OCI-LY1 (cell line): ENCODE measurements at regions not wholly inside any gene's neighbourhood (a gene's known extent, or its start where the extent isn't known, plus 50 kb on each side); places are given as distances from the start of the nearest gene placed in this dataset.

ENCODE experiments used
- H2AFZ ChIP-seq: fragments of 200-600 bp; sonication (generic), shearing (Covaris generic); 2 replicates; pipeline ENCODE4 v1.6.0; 2014; ENCODE audit warnings: antibody characterized with exemption, mild to moderate bottlenecking, low read length
- H3F3A ChIP-seq: fragments of 200-600 bp; sonication (generic), shearing (Covaris generic); 2 replicates; pipeline ENCODE4 v1.6.0; 2014; ENCODE audit warnings: mild to moderate bottlenecking, antibody characterized with exemption, low read length, moderate library complexity; ENCODE audit not compliant: insufficient read depth
- H3K27ac ChIP-seq: fragments of 200-600 bp; sonication (generic); 2 replicates; pipeline ENCODE4 v1.5.1; 2014; ENCODE audit warnings: low read length, mixed run types, mild to moderate bottlenecking, low read depth; ENCODE audit not compliant: poor library complexity, severe bottlenecking
- H3K27me3 ChIP-seq: fragments of 200-600 bp; sonication (generic); 2 replicates; pipeline ENCODE4 v1.6.0; 2014; ENCODE audit warnings: antibody characterized with exemption, mild to moderate bottlenecking, low read length, moderate library complexity; ENCODE audit not compliant: insufficient read depth
- H3K36me3 ChIP-seq: fragments of 200-600 bp; sonication (generic); 2 replicates; pipeline ENCODE4 v1.6.1; 2014; ENCODE audit warnings: mild to moderate bottlenecking, antibody characterized with exemption, low read length, moderate library complexity, mixed read lengths; ENCODE audit not compliant: insufficient read depth
- H3K4me1 ChIP-seq: fragments of 200-600 bp; sonication (generic); 2 replicates; pipeline ENCODE4 v1.5.1; 2014; ENCODE audit warnings: mild to moderate bottlenecking, low read length, moderate library complexity; ENCODE audit not compliant: insufficient read depth, severe bottlenecking
- H3K4me2 ChIP-seq: fragments of 200-600 bp; sonication (generic), shearing (Covaris generic); 2 replicates; pipeline ENCODE4 v1.6.1; 2014; ENCODE audit warnings: low read length
- H3K4me3 ChIP-seq: fragments of 200-600 bp; sonication (generic); 2 replicates; pipeline ENCODE4 v1.5.1; 2014; ENCODE audit warnings: low read length, low read depth, mild to moderate bottlenecking, mixed read lengths; ENCODE audit not compliant: poor library complexity, severe bottlenecking
- H3K79me2 ChIP-seq: fragments of 200-600 bp; shearing (Covaris generic); 2 replicates; pipeline ENCODE4 v1.6.1; 2016; ENCODE audit warnings: mixed run types, low read length, mixed read lengths; ENCODE audit not compliant: insufficient read depth
- H3K9ac ChIP-seq: fragments of 200-600 bp; sonication (generic), shearing (Covaris generic); 2 replicates; pipeline ENCODE4 v1.6.1; 2014; ENCODE audit warnings: mild to moderate bottlenecking, low read length, mixed read lengths
- H3K9me2 ChIP-seq: fragments of 200-600 bp; sonication (generic), shearing (Covaris generic); 2 replicates; pipeline ENCODE4 v1.6.1; 2014; ENCODE audit warnings: low read depth, mild to moderate bottlenecking, low read length, mixed read lengths
- H3K9me3 ChIP-seq: fragments of 200-600 bp; shearing (Covaris generic); 2 replicates; pipeline ENCODE4 v1.6.1; 2014; ENCODE audit warnings: low read length, mixed read lengths
- H4K20me1 ChIP-seq: fragments of 200-600 bp; sonication (generic), shearing (Covaris generic); 2 replicates; pipeline ENCODE4 v1.6.0; 2016; ENCODE audit warnings: mild to moderate bottlenecking, low read length; ENCODE audit not compliant: insufficient read depth
- CTCF ChIP-seq: fragments of 200-600 bp; sonication (generic), shearing (Covaris generic); IDR thresholded peaks from 2 replicates; pipeline ENCODE4 v1.5.1; 2017; ENCODE audit warnings: mild to moderate bottlenecking, antibody characterized with exemption, low read length, moderate library complexity, mixed read lengths
- EZH2 ChIP-seq: fragments of 200-600 bp; sonication (generic), shearing (Covaris generic); IDR thresholded peaks from 2 replicates; pipeline ENCODE4 v1.8.0; 2017; ENCODE audit warnings: borderline replicate concordance, mixed run types, mild to moderate bottlenecking, antibody characterized with exemption, low read length, moderate library complexity, mixed read lengths

GRCh38 chr3:118433825-118434224 lies 600.8 kb downstream of the IGSF11 start:
- Histone ChIP-seq H3K9ac (no peak overlapping the region), H2AFZ (no peak overlapping the region), H3K4me2 (no peak overlapping the region), H3K79me2 (no peaks in the 10 kb centered on the region), H3K4me3 (no peak overlapping the region), H3K27me3 (no peaks in the 10 kb centered on the region), H3F3A (no peaks in the 10 kb centered on the region), H3K36me3 (no peaks in the 10 kb centered on the region), H3K4me1 (no peaks in the 10 kb centered on the region), H3K9me2 (no peaks in the 10 kb centered on the region), H4K20me1 (no peaks in the 10 kb centered on the region), H3K9me3 (no peaks in the 10 kb centered on the region), H3K27ac (no peak overlapping the region)
- no peak for TF ChIP-seq EZH2
- TF ChIP-seq CTCF = no peak

DNA sequence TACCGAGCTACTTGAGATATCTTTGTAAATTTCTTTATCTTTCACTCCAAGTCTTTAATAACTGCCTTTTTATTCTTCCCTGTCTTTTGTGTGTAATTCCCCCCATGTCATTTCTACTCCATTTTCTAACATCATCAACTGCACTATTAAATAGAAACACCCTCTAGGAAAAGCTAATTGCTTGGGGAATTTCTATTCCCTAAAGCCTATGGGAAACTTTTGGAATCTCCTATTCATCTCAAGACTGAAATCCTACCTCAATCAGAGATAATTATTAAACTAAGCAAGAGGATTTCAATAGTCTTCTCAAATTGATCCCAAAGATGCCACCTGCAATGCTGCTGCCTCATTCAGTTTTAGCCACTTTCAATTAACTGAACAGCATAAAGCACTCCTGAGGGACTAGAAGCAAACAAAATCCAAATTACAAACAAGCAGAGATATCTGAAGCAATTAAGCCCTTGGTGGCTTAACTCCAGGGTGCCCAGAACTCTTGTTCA lies 598.7 kb downstream of the IGSF11 start:
- Histone ChIP-seq H3K9ac (no peak overlapping the region), H3K27me3 (no peaks in the 10 kb centered on the region), H3K27ac (no peak overlapping the region), H3F3A (no peaks in the 10 kb centered on the region), H3K4me1 (no peaks in the 10 kb centered on the region), H3K36me3 (no peaks in the 10 kb centered on the region), H2AFZ (no peak overlapping the region), H3K4me2 (no peak overlapping the region), H3K9me2 (no peaks in the 10 kb centered on the region), H3K9me3 (no peaks in the 10 kb centered on the region), H3K4me3 (no peak overlapping the region), H3K79me2 (no peaks in the 10 kb centered on the region), H4K20me1 (no peaks in the 10 kb centered on the region)
- no peak for TF ChIP-seq EZH2
- TF ChIP-seq CTCF = no peak

GRCh38 chr3:118436697-118437262 lies 597.9 kb downstream of the IGSF11 start:
- no peak for TF ChIP-seq EZH2
- no peak for TF ChIP-seq CTCF
- Histone ChIP-seq H3K27ac (no peak overlapping the region), H3K4me3 (no peak overlapping the region), H3K79me2 (no peaks in the 10 kb centered on the region), H3K36me3 (no peaks in the 10 kb centered on the region), H3K9me3 (no peaks in the 10 kb centered on the region), H3K4me1 (no peaks in the 10 kb centered on the region), H2AFZ (no peak overlapping the region), H4K20me1 (no peaks in the 10 kb centered on the region), H3K9me2 (no peaks in the 10 kb centered on the region), H3K9ac (no peak overlapping the region), H3K27me3 (no peaks in the 10 kb centered on the region), H3F3A (no peaks in the 10 kb centered on the region), H3K4me2 (no peak overlapping the region)
